Activated CD8-positive, alpha-beta memory T cell treated with anti-CD3 and anti-CD28 coated beads for 36 hours (primary cell): ENCODE measurements at regions not wholly inside any gene's neighbourhood (a gene's known extent, or its start where the extent isn't known, plus 50 kb on each side); places are given as distances from the start of the nearest gene placed in this dataset.
"Not testable (repeated sequence)": the region's sequence is repeated elsewhere in the genome, so short reads cannot be mapped to it uniquely, and the experiment has no call there.

Source experiments
- CTCF ChIA-PET: fragments of 350-600 bp; sonication (Branson Sonifier 250); formaldehyde crosslinking; loops from one replicate; lab custom pipeline; 2021; ENCODE audit warnings: antibody characterized with exemption; lab: Charles Lee
- POLR2A ChIA-PET: fragments of 350-600 bp; sonication (Branson Sonifier 250); formaldehyde crosslinking; loops from one replicate; lab custom pipeline; 2021; ENCODE audit warnings: antibody characterized with exemption; lab: Charles Lee

- ChIA-PET POLR2A (no interaction called here), CTCF (no interaction called here)
Measured at GRCh38 chr12:78269620-78270019, 438.9 kb downstream of the NAV3 start.

DNA sequence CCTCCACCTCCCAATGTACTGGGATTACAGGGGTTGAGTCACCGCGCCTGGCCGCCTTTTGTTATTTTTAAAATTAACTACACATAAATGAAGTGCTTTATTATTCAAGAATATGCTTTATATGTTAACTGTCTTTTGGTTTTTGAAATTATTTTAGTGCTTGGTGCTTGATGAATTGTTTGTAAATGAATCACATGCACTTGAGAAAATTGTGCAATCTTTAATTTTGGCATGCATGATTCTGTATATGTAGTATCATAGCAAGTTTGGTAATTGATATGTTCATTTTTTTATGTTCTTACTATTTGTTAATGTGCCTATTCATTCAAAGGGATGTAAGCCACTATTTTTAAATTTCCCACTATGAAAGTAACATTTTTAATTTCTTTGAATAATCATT lies 440.9 kb downstream of the NAV3 start:
- POLR2A ChIA-PET: no interaction called here
- CTCF ChIA-PET: no interaction called here

DNA sequence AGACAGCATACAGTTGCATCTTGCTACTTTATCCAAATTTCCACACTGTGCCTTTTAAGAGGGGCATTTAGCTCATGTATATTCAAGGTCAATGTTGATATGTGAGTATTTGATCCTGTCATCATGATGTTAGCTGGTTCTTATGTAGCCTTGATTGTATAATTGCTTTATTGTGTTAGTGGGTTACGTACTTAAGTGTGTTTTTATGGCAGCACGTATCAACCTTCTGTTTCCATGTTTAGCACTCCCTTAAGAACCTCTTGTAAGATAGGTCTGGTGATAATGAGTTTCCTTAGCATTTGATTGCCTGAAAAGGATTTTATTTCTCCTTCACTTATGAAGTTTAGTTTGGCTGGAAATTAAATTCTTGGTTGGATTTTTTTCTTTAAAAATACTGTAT lies 445.2 kb downstream of the NAV3 start:
- CTCF ChIA-PET: no interaction called here
- POLR2A ChIA-PET: no interaction called here

GRCh38 chr12:78278706-78279190 lies 448.1 kb downstream of the NAV3 start:
- ChIA-PET POLR2A (no interaction called here), CTCF (no interaction called here)

- POLR2A ChIA-PET: no interaction called here
- CTCF ChIA-PET: no interaction called here
Measured at GRCh38 chr12:78279567-78279966, 448.9 kb downstream of the NAV3 start.

GRCh38 chr12:78281102-78281501 lies 450.4 kb downstream of the NAV3 start:
- CTCF ChIA-PET, POLR2A ChIA-PET: not testable (repeated sequence)

GRCh38 chr12:78284417-78284816 lies 453.7 kb downstream of the NAV3 start:
- ChIA-PET CTCF (no interaction called here), POLR2A (no interaction called here)

GRCh38 chr12:78290606-78291345 lies 460.1 kb downstream of the NAV3 start:
- CTCF ChIA-PET: no interaction called here

DNA sequence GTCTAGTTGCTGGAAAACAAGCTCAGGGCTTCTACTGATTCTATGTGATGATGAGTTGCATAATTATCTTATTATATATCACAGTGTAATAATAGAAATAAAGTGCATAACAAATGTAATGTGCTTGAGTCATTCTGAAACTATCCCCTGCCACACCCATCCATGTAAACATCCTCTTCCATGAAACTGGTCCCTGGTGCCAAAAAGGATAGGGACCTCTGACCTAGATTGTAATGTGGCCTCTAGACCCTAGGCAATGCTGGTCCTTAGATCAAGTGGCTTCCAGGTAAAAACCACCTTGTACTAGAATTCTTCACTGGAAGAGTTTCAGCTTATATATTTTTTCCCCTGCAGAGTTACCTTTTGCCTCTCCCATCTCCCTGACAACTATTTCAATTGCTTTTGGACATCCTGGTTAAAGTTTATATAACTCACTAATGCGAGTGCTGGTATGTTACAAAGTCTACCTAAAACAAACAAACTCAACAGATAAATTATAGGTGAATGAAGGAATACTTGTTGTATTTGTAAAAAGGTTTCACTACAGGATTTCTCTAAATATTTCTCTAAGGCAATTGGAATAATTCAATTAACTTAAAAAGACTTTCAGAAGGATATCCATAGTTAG lies 462.5 kb downstream of the NAV3 start:
- ChIA-PET CTCF (no interaction called here), POLR2A (no interaction called here)

More at GRCh38 chr12:78290606-78291345, 460.1 kb downstream of the NAV3 start:
- POLR2A ChIA-PET: no interaction called here

GRCh38 chr12:78301282-78301681 lies 470.6 kb downstream of the NAV3 start:
- POLR2A ChIA-PET, CTCF ChIA-PET: not testable (repeated sequence)

GRCh38 chr12:78305808-78306207 lies 475.1 kb downstream of the NAV3 start:
- POLR2A ChIA-PET: no interaction called here
- CTCF ChIA-PET: no interaction called here

GRCh38 chr12:78306236-78306635 lies 475.5 kb downstream of the NAV3 start:
- ChIA-PET POLR2A (no interaction called here), CTCF (no interaction called here)

DNA sequence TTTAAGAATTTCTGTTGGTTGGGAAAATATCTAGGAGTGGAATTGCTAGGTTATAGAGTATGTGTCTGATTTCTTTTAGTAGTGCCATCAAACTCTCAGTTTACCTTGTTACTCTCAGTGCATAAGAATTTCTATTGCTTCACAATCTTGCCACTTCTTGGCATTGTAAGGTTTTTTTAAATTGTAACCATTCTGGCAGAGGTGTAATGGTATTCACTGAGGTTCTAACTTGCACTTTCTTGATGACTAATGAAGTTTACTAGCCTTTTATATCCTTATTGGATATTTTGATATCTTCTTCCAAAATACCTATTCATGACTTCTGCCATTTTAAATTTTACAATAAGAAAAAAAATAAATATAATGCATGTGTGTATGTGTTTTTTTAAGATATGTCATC lies 478.0 kb downstream of the NAV3 start:
- ChIA-PET CTCF (no interaction called here), POLR2A (no interaction called here)

DNA sequence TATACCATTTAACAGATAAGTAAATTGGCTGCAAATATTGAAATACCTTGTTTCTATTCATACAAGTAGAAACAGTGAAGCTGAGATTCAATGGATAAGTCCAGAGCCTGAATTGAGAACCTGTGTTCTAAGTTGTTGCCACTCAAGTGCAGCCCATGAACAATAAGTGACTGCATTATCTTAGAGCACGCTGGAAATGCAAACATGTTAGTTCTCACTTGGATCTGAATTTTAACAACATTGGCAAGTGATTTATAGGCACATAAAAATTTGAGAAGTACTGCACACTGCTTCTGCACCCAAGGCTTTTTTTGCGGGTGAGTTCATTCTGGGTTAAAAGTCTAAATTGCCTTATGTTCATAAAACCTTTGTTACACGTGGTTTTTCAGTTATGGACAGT lies 484.3 kb downstream of the NAV3 start:
- POLR2A ChIA-PET: no interaction called here
- CTCF ChIA-PET: no interaction called here

- CTCF ChIA-PET: no interaction called here
- POLR2A ChIA-PET: no interaction called here
Measured at GRCh38 chr12:78316136-78316535, 485.4 kb downstream of the NAV3 start.

GRCh38 chr12:78316631-78317468 lies 486.2 kb downstream of the NAV3 start:
- POLR2A ChIA-PET: no interaction called here
- CTCF ChIA-PET: no interaction called here

DNA sequence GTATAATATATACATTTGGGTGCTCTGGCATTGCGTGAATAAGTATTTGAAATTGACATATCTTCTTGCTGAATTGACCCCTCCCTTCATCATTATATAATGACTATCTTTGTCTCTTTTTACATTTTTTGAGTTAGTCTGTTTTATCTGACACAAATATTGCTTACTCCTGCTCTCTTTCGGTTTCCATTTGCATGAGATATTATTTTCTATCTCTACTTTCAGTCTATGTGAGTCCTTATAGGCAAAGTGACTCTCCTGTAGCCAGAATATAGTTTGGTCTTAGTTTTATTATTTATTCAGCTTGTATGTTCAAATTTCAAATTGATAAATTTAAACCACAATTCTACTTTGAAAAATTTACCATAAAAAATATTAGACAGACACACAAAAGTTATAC lies 491.0 kb downstream of the NAV3 start:
- ChIA-PET CTCF (no interaction called here), POLR2A (no interaction called here)

- ChIA-PET POLR2A (no interaction called here), CTCF (no interaction called here)
Measured at GRCh38 chr12:78323226-78323625, 492.5 kb downstream of the NAV3 start.

- POLR2A ChIA-PET: no interaction called here
Measured at GRCh38 chr12:78324234-78324633, 493.5 kb downstream of the NAV3 start.

GRCh38 chr12:78328524-78328923 lies 497.8 kb downstream of the NAV3 start:
- POLR2A ChIA-PET: no interaction called here
- CTCF ChIA-PET: no interaction called here

More at GRCh38 chr12:78324234-78324633, 493.5 kb downstream of the NAV3 start:
- CTCF ChIA-PET: no interaction called here
